Fibroblast of upper back skin (primary cell): ENCODE measurements at regions not wholly inside any gene's neighbourhood (a gene's known extent, or its start where the extent isn't known, plus 50 kb on each side); places are given as distances from the start of the nearest gene placed in this dataset.

Experiments used
- DNase-seq: peaks from one replicate; pipeline ENCODE4 v3.0.0-alpha.2; 2013

DNA sequence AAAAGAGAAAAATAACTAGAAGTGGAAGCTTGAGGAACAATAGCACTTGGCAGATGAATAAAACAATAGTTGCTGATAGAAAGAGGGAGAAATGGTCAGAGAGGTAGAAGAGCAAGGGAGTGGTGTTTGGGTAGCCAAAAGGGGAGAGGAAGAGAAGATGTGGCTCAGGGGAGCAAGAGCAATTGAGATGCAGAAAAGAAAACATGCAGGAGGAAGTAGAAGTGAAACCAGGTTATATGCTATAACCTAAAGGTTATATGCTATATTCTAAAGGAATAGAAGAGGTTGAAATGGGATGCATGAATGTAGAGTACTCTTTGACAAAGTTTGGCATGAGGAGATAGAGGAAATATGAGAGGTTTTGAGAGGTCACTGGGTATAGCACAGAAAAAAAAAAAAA lies 759.5 kb downstream of the SATB2 start:
- DNase-seq, result no peak

DNA sequence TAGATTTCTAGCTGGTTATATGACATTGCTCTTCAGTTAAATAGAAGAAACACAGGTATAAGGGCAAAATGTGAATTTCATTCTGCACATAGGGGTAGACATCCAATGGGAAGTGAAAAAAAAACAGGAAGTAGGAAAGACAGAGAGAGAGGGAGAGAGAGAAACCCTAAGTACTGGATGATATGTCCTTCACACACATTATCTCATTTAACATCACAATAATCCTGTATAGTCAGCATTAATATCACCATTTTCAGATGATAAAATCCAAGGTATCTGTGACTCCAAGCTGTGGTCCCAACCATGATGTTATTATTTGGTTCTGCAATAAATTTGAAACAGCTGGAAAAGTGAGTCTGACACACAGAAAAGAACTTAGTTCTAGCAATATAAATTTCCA lies 759.9 kb downstream of the SATB2 start:
- DNase-seq, result no peak

GRCh38 chr2:198697218-198697617 lies 760.5 kb downstream of the SATB2 start:
- no peak for DNase-seq

DNA sequence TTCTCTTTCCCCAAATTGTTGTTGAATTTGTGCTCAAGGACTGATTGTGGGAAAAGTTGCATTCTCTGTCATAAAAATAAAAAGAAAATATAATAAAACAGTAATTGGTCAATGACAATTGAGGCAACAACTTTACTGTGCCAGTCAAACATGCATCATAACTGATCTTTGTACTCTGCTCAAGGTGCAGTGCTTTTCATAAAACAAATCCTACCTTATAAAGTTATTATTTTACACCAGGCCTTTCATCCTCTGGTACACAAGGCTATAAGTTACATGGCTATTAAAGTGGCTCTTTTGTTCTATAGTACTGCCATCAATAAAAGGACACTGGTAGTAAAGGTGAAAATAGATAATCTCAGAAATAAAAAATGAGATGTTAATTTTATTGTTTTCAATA lies 761.9 kb downstream of the SATB2 start:
- DNase-seq, result no peak

DNA sequence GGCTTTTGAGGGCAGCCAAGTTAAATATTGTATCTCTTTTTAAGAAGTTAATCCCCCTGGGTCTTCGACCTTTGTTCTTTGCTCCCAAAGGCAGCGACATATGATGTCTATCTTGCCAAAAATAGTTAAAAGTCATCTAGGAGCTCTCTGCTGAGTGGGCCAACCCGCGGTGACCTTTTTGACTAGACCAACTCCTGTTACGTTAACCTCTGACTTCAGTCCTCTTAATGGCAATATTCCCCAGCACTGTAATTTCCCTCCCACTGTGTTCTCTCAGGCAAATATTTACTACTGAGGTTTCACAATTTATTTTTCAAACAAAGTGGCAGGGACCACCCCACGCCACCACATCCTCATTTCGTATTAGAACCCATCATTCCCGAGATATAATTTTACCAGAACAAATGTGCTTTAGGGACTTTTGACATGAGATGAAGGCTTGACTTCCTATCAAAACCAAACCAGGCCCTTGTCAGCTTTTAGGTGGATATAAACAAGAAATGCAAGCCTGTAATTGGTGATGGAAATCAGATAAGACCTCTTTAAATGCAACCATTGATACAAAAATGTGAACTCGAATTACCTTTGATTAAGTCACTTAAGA lies 764.7 kb downstream of the SATB2 start:
- no peak for DNase-seq

DNA sequence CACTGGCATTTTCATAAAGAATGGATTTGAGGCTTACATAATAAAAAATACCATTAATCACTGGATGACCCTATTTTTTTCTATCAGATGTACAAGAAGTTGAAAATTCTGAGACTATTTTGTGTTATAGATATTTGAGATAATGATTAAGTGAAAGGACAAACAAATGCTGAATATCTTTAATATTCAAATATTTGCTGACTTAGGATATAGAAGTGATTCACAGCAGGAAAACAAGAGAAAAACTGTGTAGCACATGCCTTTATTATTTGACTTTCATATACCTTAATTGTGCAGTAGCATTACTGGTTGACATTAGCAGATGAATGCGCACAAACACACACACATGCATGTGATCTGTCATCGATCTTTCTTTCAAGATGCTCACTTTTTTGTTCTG lies 766.5 kb downstream of the SATB2 start:
- no peak for DNase-seq

DNA sequence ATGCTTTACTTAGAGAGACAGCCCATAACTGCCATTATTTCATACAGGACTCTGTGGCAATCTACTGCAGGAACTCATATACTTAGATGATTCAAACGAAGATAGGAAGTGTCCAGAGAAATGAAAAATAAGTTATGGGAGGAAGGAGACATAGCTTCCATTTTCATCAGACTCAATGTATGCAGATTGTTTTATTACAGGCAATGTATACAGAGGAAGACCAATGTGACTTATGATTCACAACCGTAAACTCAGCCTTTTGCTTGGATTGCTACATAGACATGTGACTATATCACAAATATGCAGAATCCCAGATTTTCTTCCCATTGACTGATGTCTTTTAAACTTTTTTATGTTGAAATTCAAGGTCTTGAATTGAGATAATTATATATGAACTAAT lies 793.4 kb downstream of the SATB2 start:
- DNase-seq, result peak; percentile 1

DNA sequence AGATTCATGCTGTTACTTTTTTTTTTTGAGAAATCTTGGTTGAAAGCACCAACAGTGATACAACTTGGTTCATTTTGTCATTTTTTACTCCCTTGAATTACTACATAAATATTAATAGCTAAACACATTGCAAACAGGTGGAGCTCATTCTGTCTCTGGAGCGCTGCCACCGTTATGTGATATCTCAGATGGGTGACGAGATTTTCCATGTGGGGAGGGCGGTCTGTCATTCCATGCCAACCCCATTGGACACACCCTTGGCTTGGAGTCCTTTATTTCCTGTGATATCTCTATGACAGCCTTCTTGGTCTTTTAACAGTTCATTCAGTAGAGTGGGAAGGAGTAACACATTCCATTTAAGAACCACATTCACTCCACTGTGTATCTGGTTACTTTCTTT lies 794.8 kb downstream of the SATB2 start:
- DNase-seq, result no peak

DNA sequence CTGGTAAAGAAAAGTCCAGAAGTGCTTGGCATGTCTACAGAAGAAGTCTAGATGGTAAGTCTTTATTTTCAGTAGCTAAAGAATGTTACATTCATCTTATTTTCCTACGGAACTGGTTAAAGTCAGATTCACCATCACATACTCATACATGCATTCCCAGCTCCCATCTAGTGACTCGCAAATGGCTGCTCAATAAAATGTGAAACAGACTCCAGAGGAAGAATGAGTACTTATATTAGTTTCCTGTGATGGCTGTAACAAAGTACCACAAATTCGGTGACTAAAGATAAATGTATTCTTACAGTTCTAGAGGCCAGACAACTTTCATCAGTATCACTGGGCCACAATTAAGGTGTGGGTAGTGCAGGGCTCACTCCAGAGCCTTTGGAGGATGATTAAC lies 797.2 kb downstream of the SATB2 start:
- DNase-seq, result peak; percentile 73

DNA sequence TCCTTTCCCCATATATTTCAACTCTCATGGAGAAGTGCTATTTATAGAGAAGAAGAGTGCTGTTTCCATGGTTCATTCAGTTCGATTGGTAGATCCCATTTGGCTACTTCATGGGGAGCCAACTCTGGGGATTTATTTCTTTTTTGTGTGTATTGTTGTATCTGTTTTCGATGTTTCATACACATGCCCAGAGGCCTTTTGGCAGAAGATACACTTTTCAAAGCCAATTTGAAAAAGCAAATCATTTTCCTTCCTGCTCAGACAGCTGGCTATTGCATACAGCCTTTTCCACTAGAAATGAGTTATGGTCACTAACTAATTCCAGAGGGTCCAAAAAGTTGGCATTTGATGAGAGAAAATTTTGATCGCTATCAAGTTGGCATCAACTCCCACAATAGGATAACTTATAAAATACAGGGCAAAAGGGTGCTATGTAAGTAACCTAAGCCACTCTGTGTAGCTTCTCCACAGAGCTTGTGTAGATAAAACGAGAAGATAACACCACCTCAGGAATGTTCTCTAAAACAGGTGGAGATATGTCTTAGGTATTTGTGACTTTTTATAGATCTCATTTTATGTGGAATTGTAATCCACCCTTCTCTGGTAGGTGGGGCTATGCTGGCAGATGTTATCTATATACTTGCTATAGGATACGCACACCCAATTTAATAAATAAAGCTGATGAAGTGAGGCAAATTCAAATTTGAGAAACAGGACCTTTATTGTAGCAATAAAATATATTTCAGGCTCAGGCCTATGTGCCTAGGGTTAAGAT lies 798.5 kb downstream of the SATB2 start:
- DNase-seq, result no peak

GRCh38 chr2:198657512-198658121 lies 800.1 kb downstream of the SATB2 start:
- peak; percentile 30 for DNase-seq

DNA sequence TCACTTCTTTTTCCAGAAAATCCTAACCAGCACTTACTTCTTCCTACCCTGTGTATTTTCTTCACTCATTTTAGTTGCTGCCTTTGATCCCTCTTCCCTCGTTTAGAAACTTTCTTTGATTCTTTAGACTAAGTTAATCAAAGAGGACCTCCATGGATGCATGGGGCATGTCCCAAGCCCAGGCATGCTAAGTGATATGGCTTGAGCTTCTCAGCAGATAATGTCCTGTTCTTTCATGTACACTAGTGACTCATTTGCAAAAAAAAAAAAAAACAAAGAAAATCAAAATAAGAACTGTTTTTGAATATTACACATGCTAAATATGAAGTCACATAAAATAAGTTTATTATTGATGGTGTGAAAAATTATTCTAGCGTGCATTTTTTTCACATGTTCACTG lies 800.9 kb downstream of the SATB2 start:
- no peak for DNase-seq

DNA sequence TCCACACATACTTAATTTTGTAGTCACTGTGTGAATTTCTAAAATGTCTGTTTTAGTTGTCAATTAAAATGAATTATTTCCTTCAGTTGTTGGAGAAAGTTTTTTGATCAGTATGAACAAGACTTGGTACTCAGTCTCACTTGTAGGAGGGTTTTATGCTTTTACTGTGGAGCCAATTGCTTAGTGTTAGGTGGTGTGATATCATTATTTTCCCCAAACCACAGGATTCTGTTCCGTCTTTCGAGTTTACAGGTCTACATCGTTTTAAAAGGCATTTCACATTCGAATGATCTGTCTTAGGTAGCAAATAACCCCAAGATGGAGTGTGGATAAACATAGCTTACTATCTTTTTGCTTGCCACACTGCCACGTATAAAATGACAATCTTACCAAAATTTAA lies 803.1 kb downstream of the SATB2 start:
- no peak for DNase-seq

DNA sequence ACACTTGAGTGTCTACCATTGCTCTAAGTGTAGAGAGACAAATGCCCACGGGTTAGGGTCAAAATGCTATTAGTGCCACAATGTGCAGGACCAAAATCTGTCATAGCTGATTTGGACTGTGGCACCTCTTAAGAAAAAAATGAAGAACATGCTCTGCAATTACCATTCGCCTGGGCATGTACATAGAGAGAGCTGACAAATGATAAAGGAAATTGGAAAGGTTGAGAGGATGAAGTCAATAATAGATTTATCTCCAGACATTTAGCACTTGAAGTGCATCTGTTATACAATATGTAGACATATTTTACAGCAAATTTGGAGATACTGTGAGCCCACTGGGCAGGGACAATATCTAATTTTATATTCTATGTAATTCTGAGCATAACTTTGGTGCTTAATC lies 804.4 kb downstream of the SATB2 start:
- no peak for DNase-seq

DNA sequence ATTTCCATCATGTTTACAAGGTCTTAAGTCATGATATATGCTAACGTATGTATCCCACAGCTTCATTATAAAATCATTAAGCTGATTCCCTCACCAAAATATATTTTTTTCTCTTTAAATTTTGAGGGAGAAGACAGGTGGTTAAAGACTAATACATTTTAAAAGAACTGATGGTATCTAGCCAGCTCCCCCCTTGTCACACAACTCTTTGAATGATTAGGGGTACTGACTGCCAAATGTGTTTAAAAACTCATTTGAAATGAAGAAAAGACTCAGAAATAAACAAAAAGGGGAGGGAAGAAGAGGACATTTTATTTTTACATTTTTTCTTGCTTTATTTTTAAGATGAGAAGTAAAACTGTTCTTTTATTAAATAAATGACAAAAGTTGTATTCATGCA lies 805.3 kb downstream of the SATB2 start:
- DNase-seq, result no peak

- DNase-seq, result no peak
Observed at GRCh38 chr2:198645816-198646215, 811.9 kb downstream of the SATB2 start.

DNA sequence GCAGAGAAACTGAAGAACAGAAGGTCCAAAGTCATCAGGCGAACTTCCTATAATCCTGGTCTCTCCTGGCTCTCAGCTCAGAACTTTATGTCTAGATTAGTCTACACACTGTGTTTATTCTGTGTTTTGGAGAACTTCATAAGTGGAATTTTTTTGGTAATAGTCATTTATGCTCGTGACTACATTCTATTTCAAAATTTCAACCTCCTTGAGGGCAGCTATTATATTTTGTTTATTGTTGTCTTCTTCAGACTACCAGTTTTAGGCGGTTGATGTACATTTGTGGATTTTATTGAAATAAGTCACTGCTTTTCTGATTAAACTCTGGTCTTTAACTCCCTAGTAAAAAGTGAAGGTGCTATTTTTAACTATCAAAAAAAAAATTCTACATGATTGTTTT lies 816.6 kb downstream of the SATB2 start:
- no peak for DNase-seq

DNA sequence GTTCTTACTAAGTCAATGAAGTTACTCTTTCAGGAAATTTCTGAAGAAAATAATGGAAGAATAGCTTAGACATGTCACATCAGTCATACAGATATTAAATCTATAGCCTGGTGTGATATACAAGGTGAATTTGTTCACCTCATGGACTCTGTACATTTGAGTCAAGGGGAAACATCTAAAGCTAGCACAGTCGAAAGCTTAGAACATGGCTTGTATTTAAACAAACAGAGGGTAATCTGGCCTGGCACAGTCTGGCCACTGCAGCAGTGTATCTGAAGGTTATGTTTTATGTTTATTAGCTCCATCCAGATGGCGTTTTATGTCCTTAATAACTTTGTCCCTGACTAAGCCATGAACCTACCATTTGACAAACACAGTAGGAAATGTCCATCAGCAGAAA lies 817.3 kb downstream of the SATB2 start:
- DNase-seq, result no peak

GRCh38 chr2:198639580-198639979 lies 818.2 kb downstream of the SATB2 start:
- DNase-seq, result no peak

DNA sequence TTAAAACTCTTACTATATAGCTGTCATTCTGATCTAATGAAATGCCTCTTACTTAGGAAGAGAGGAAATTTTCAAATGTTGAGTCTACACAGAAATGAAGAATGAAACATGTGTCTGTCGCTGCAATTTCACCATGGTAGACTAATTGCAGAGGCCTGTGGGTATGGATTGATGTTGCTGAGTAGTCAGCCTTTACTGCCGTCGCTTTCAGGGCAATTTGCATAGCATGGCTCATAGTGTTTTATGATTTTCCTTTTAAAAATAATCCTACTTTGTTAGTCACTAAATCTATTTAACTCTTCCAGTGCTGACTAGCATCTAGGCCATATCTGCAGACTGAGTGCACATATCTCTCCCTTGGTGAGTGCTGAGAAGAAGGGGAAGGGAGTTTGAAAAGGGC lies 819.2 kb downstream of the SATB2 start:
- DNase-seq, result peak; percentile 38

GRCh38 chr2:198630384-198630783 lies 826.0 kb downstream of the PLCL1 start:
- peak; percentile 12 for DNase-seq

GRCh38 chr2:198628596-198628995 lies 824.2 kb downstream of the PLCL1 start:
- peak; percentile 15 for DNase-seq

- no peak for DNase-seq
Observed at GRCh38 chr2:198622986-198623730, 818.8 kb downstream of the PLCL1 start.

DNA sequence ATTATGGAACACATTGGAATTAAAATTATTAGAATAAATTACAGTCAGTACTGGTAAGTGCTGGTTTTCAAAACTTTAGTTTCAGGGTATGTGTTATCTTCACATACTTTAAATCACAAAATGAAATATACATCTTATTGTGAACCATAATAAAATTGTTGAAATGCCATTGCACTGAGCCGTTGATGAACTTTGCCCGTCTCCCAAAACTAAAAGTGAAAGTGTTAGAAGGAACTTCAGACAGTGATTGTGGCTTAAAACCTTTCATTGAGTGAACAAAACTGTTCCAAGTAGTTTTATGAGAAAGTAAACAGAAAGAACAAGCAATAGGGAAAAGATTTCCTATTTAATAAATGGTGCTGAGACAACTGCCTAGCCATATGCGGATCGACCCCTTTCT lies 811.6 kb downstream of the PLCL1 start:
- DNase-seq, result peak; percentile 16
